GM21390 (cell line): ENCODE measurements at regions not wholly inside any gene's neighbourhood (a gene's known extent, or its start where the extent isn't known, plus 50 kb on each side); places are given as distances from the start of the nearest gene placed in this dataset.
A peak's percentile ranks its signal among the peaks of the same experiment; 100 is the strongest.
"Not testable (repeated sequence)": the region's sequence is repeated elsewhere in the genome, so short reads cannot be mapped to it uniquely, and the experiment has no call there.

Source experiments
- ATAC-seq: cut with Tn5 transposase; IDR thresholded peaks from one replicate; pipeline ENCODE4 v1.9.1; 2021; ENCODE audit not compliant: unreplicated experiment

- no peak for ATAC-seq
Measured at GRCh38 chr12:131213896-131214442, 260.3 kb downstream of the ADGRD1 start.

GRCh38 chr12:131214936-131215335, 261.2 kb downstream of the ADGRD1 start:
- not testable (repeated sequence) for ATAC-seq

DNA sequence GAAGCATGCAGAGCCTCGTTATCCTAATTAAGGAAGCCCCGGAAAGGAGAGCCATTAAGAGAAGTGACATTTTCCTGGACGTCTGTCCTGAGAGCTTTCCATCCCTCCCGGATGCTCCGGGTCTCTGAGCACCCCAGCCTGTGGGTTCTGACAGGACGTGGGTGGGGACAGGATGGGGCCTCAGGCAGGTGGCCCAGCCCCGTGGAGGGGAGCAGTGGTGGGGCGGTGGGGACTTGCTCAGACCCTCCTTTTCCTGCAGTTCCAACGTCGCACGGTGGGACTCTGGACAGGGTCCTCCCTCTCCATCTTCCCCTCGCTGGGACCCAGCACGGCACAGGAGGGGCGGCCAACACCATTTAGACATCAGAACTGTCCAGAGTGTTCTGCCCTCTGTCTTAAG, 262.9 kb downstream of the ADGRD1 start:
- ATAC-seq, result not testable (repeated sequence)

DNA sequence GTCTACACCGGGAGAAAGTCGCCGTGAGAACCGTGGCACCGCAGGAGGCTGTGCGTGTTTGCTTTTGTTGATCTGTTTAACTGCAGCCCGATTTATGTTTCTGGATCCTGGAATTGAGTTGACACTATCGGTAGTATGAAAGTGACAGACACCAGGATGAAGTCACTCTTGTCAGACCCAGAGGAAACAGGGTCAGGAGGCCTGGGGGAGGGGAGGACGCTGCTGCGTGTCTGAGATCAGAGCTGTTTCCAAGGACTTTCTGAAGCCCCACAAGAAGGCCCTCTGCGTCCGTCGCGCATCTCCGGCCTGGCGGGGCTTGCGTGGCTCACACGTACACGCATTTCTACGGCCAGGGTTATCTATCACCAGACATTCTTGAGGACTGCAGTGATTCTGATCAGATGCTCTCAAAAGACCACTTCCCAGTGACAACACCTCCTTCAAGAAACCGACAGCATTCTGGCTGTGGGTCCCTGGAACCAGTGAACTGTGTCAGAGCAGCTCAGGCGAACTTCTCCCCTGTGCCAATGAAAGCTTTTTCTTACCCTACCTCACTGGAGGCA, 263.4 kb downstream of the ADGRD1 start:
- ATAC-seq, result no peak

DNA sequence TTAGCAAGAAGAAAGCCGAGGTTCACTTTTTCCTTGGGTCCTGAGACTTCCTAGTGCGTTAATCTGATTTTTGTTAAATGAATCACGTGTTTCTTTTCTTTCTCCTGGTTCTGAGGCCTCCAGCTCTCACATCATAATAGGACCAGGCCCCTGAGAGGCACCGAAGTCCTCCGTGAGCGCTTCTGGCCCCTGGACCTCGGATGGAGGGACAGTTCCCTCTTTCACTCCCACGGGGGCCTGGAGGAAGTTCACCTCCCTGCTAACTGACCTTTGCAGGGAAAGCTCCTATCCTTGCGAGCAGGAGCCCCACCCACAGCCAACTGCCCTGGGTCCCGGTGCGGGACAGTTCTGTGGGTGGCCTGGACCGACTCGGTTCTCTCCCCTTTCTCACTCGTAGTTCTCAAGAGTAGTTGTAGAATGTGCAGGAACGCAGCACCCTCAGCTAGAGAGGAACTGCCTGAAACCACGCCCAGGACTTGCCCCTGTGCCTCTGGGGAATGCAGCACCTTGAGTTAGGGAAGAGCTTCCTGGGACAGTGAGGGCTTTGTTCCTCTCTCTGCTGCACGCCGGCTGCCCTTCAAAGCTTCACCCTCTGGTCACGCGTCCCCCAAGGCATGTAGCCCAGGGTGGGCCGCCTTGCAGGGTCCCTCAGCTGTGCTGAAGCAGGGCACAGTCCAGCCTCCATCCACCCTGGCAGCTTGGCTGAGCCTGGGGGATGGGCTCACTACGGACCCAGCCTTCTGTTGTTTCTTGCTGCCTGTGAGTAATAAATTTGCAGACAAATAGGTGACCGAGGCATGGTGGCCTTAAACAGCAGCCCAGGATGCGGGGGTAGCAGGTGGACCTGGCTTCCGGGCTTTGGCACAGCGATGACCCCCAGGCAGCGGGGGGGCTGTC, 264.6 kb downstream of the ADGRD1 start:
- ATAC-seq, result no peak

GRCh38 chr12:131218923-131219669, 265.4 kb downstream of the ADGRD1 start:
- no peak for ATAC-seq

DNA sequence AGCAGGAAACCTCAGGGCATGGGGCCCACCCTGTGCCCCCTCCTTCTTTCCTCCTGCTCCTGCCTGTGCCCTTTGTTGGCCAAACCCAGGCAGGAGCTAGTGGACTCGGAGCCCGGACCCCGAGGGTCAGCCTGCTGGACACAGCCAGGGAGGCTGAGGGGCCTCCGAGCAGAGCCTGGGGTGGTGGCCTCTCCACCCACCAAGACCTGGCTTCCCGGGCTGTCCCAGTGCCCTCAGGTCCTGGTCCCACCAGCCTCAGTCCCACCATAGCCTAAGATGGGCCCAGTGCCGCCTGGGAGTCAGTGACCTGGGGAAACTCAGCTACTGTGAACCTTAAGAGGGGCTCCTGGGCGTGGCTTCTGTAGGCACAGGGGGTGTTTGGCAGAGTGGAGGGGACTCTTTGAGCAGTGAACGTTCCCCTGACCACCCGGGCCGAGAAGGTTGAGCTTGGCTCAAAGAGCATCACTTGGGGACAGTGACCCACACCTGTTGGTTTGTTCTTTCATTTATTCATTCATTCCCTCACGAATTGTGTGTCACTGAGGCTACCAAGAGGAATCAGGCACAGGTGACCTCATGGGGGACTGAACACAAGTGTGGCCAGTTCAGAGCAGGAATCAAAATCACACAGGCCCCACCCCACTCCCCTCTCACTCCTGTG, 266.1 kb downstream of the ADGRD1 start:
- ATAC-seq, result no peak

DNA sequence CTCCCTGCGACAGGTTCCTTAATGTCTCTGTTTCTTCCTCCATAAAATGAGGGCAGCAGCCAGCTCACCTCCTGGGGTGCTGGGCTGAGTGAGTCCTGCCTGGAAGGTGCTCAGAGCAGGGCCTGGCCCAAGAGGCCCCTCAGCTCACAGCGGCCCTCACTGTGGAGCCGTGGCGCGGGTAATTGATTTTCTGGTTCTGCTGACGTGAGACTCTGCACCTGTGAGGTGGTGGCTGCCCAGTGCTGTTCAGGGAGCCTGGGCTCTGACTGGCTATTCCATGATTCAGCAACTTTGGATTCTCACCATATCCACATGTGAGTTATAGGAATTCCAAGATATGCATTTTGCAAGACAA, 266.6 kb downstream of the ADGRD1 start:
- no peak for ATAC-seq

DNA sequence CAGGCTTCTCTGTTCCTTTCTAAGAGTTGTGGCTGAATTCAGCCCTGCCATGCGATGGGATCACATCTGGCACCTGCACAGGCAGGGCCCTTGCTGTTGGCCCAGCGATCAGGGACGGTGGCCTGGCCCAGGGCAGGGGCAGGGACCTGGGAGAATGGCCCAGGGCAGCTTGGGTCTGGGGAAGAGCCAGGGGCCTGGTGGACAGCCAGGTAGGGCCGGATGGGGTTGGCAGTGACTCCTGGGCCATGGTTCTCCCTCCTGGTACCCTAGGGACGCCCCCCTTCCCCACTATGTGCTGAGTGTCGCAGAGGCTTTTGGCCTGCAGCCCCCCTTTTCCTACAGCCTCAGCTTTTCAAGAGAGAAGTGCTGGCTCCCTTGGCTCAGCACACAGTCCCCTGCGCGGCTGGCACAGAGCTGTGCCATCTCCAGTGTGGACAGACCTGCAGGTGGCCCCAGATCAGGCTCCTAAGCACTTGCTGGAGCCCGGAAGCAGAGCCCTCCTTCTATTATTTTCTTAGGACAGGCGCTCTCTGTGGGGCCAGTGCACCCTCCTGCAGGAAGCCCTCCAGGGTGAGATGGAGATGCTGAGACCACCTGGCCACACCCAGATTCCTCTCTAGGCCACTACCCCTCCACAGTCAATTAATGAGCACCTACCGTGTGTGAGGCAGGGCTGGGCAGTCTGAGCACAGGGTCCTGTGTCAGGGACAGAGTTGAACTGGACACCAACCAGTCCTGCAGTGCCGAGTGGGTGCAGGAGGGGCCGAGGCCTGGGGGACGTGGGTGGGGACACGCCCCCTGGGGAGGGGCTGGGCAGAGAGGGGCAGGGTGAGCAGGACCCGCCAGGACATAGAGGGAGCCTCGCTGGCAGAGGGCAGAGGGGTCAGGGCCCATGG, 267.6 kb downstream of the ADGRD1 start:
- no peak for ATAC-seq

GRCh38 chr12:131221957-131222328, 268.2 kb downstream of the ADGRD1 start:
- no peak for ATAC-seq

- ATAC-seq, result peak; percentile 72
Measured at GRCh38 chr12:131222329-131223139, 268.8 kb downstream of the ADGRD1 start.

DNA sequence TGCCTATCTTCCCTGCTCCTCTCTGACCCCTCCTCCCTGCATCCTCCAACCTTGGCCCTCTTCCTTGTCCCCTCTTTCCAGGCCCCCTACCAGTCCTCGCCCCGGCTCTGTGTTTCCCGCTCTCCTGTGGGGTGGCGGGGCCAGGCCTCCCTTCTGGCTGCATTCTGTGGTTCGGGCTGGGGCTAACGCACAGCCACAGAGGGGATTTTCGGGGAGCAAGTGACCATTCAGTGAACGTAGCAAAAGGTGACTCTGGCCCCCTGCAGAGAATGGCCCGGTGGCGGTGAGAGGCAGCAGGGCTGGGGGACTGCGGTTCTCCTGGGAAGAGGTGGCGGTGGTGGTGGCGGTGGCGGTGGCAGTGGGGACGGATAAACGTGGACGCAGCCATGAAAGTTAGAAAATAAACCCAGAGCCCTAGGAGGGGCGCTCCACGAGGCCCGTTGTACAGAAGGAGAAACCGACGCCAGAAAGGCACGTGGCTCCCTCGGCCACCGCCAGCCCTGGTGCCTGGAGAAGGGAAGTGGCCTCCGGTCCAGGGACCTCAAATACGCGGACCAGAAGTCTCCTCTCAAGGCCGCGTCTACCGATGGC, 269.6 kb downstream of the ADGRD1 start:
- no peak for ATAC-seq

DNA sequence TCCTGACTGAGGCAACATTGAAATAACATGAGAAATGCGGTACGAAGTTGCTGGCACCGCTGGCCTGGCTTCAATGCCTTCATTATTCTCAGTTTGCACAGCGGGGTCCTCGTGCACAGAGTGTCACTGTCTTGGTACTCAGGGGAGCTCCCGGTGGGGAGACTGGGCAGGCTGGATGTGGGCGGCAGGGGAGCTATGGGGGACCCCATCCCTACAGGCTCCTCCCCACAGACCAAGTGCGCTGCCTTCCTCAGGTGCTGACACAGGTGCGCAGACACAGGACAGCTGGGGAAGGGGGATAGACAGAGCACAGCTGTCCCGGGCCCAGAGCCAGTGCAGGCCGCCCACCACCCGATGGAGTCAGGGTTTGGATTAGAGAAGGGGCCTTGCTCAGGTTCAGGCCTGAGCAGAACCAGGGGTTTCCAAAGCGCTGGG, 270.1 kb downstream of the ADGRD1 start:
- no peak for ATAC-seq

DNA sequence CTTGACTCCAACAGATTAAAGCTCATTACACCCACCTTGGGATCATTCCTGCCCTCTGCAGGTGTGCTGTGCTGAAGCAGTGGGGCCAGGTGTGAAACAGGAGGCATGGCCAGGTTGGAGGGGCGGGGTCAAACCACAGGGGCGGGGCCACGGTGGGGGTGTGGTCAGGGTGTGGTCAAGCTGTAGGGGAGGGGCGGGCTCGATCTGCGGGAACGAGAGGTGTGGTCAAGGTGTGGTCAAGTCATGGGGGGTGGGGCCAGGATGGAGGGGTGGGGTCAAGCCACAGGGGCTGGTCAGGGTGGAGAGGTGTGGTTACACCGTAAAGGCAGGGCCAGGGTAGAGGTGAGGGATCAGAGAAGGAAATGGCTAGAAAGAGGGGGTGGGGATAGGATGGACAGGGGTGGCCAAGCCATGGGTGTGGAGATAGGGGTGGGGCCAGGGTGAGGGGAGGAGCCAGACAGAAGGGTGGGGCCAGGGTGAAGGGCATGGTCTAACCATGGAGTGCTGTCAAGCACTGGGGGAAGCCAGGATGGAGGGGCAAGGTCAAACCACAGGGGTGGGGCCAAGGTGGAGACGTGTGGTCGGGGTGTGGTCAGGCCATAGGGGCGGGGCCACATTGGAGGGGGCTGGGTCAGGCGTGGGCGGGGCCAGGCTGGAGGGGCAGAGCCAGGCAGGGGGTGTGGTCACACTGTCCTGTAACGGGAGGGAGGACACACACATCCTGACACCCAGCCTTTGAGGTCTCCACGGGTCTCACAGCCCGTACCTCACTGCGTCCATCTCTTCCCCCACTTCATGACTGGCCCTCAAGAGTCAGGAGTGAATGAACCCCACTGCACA, 270.7 kb downstream of the ADGRD1 start:
- not testable (repeated sequence) for ATAC-seq

DNA sequence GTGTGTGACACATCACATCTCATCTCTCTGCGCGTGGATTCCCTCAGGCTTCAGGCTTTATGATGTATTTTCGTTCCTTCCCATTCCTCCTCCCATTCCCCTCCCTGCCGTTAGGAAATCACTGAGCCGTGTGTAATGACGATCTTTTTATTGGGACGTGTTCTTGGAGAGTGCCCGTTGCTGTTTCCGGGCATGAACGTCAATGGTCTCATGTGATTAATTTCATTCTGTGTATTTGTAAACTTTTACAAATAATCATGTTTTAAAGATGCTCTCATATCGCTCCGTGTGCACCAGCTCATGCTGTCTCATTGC, 271.3 kb downstream of the ADGRD1 start:
- not testable (repeated sequence) for ATAC-seq

GRCh38 chr12:131226345-131227265, 272.9 kb downstream of the ADGRD1 start:
- no peak for ATAC-seq

DNA sequence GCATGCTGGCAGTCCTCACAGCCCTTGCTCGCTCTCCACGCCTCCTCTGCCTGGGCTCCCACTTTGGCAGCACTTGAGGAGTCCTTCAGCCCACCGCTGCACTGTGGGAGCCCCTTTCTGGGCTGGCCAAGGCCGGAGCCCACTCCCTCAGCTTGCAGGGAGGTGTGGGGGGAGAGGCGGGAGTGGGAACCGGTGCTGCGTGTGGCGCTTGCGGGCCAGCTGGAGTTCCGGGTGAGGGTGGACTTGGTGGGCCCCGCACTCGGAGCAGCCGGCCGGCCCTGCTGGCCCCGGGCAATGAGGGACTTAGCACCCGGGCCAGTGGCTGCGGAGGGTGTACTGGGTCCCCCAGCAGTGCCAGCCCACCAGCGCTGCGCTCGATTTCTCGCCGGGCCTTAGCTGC, 273.9 kb downstream of the ADGRD1 start:
- not testable (repeated sequence) for ATAC-seq
